Glutamatergic neuron (in vitro differentiated cells): ENCODE measurements at regions not wholly inside any gene's neighbourhood (a gene's known extent, or its start where the extent isn't known, plus 50 kb on each side); places are given as distances from the start of the nearest gene placed in this dataset.

Experiments
- DNase-seq: peaks from one replicate; pipeline ENCODE4 v3.0.0; 2022
- H3K27ac Mint-ChIP-seq: one replicate; pipeline ENCODE4 v1.8.0; 2020; ENCODE audit warnings: mild to moderate bottlenecking, mixed read lengths, inconsistent platforms; ENCODE audit not compliant: unreplicated experiment
- H3K27me3 Mint-ChIP-seq: one replicate; pipeline ENCODE4 v1.8.0; 2020; ENCODE audit warnings: mild to moderate bottlenecking, moderate library complexity, mixed read lengths, inconsistent platforms; ENCODE audit not compliant: unreplicated experiment
- H3K36me3 Mint-ChIP-seq: one replicate; pipeline ENCODE4 v1.8.0; 2020; ENCODE audit warnings: mild to moderate bottlenecking, mixed read lengths, inconsistent platforms; ENCODE audit not compliant: unreplicated experiment
- H3K4me1 Mint-ChIP-seq: one replicate; pipeline ENCODE4 v1.8.0; 2020; ENCODE audit warnings: mild to moderate bottlenecking, low read depth, mixed read lengths, inconsistent platforms; ENCODE audit not compliant: unreplicated experiment
- H3K4me3 Mint-ChIP-seq: one replicate; pipeline ENCODE4 v1.8.0; 2020; ENCODE audit warnings: mild to moderate bottlenecking, mixed read lengths, inconsistent platforms; ENCODE audit not compliant: unreplicated experiment
- H3K9me3 Mint-ChIP-seq: one replicate; pipeline ENCODE4 v1.8.0; 2020; ENCODE audit warnings: mild to moderate bottlenecking, moderate library complexity, mixed read lengths, inconsistent platforms; ENCODE audit not compliant: unreplicated experiment
- CTCF ChIP-seq: fragments of 200-600 bp; sonication (generic); IDR thresholded peaks from one replicate; pipeline ENCODE4 v1.5.0; 2021; ENCODE audit not compliant: partially characterized antibody, unreplicated experiment

- H3K9me3 Mint-ChIP-seq = peaks cover 1% of the 10 kb centered on the region
- H3K4me1 Mint-ChIP-seq = peaks cover 3% of the 10 kb centered on the region
- H3K27me3 Mint-ChIP-seq = no peaks in the 10 kb centered on the region
- no peak for DNase-seq
- no peaks in the 10 kb centered on the region for H3K36me3 Mint-ChIP-seq
- no peak for TF ChIP-seq CTCF
- H3K27ac Mint-ChIP-seq = no peak overlapping the region
- no peak overlapping the region for H3K4me3 Mint-ChIP-seq
Measured at GRCh38 chr13:59119475-59119874, 1044.3 kb downstream of the DIAPH3 start.

- DNase-seq = no peak
- Mint-ChIP-seq H3K4me1 (peaks cover 3% of the 10 kb centered on the region), H3K4me3 (no peak overlapping the region), H3K36me3 (no peaks in the 10 kb centered on the region), H3K27ac (no peak overlapping the region), H3K9me3 (peaks cover 1% of the 10 kb centered on the region), H3K27me3 (no peaks in the 10 kb centered on the region)
- no peak for TF ChIP-seq CTCF
Measured at GRCh38 chr13:59120297-59120843, 1043.4 kb downstream of the DIAPH3 start.

- Mint-ChIP-seq H3K4me3 (no peak overlapping the region), H3K9me3 (no peaks in the 10 kb centered on the region), H3K27me3 (no peaks in the 10 kb centered on the region), H3K27ac (no peak overlapping the region), H3K36me3 (no peaks in the 10 kb centered on the region), H3K4me1 (no peaks in the 10 kb centered on the region)
- DNase-seq = no peak
- no peak for TF ChIP-seq CTCF
Measured at GRCh38 chr13:59121507-59121906, 1042.2 kb downstream of the DIAPH3 start.

- Mint-ChIP-seq H3K4me3 (no peak overlapping the region), H3K4me1 (peaks cover 2% of the 10 kb centered on the region), H3K9me3 (no peaks in the 10 kb centered on the region), H3K27ac (no peak overlapping the region), H3K27me3 (no peaks in the 10 kb centered on the region), H3K36me3 (no peaks in the 10 kb centered on the region)
- no peak for DNase-seq
- no peak for TF ChIP-seq CTCF
Measured at GRCh38 chr13:59126474-59126873, 1037.3 kb downstream of the DIAPH3 start.

- H3K36me3 Mint-ChIP-seq = no peaks in the 10 kb centered on the region
- H3K27me3 Mint-ChIP-seq = no peaks in the 10 kb centered on the region
- no peak overlapping the region for H3K27ac Mint-ChIP-seq
- H3K4me1 Mint-ChIP-seq = peaks cover 3% of the 10 kb centered on the region
- no peak for TF ChIP-seq CTCF
- peaks cover 5% of the 10 kb centered on the region for H3K9me3 Mint-ChIP-seq
- H3K4me3 Mint-ChIP-seq = no peak overlapping the region
- no peak for DNase-seq
Measured at GRCh38 chr13:59133903-59134302, 1029.8 kb downstream of the DIAPH3 start.
